ENCODE measurements at regions not wholly inside any gene's neighbourhood (a gene's known extent, or its start where the extent isn't known, plus 50 kb on each side); places are given as distances from the start of the nearest gene placed in this dataset.

DNA sequence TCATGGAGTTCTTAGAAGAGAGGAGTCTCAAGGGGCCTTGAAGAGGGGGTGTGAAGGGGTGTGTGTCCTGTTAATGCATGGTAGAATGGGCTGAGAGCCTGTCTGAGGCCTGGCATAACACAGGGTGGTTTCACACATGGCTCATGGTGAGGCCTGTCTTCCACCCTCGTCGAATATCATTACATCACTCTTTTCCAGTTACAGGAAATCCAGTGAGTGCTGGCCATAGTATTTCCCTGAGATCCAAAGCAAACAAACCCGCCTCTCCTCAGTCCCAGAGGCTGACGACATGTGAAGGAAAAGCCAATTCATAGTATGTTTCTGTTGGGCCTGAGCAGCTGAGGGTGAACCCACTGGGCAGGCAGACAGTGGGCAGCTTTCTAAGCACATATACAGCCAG lies 159.4 kb upstream of the NR3C1 start:
- H3K27me3 ChIP-seq = no peaks in the 10 kb centered on the region
- intact Hi-C loops (cut with DNase I) = no loop called here
- no peaks in the 10 kb centered on the region for H3K36me3 ChIP-seq
- no peak overlapping the region for H3K27ac ChIP-seq
- no peaks in the 10 kb centered on the region for H3K9me3 ChIP-seq
- no peak for TF ChIP-seq POLR2AphosphoS5 (IDR thresholded peaks at IDR 0.05)
- no peak for TF ChIP-seq EP300 (IDR thresholded peaks at IDR 0.05)
- no peak overlapping the region for H3K4me3 ChIP-seq
- no peak for DNase-seq
- WGBS, 2 donors = 17 to 53% methylated on average over 4 of the region's 4 CpGs
- no peaks in the 10 kb centered on the region for H3K4me1 ChIP-seq

DNA sequence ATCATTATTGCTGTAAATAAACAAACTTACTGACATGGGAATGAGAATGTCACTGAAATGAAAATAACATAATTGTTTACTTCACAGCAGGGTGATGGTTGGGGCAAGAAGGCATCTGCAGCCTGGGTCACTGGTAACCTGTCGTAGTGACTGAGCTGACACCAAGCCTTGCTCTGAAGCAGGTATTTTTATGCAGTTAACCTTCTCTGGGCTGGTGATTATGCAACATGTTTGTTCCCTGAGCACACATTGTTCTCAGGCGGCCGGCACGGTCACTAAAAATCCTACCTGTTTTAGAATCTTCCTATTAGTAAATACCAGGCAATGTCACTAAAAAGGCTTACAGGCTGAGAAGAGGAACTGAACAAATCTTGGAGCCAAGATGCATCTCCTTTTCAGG lies 157.7 kb upstream of the NR3C1 start:
- Histone ChIP-seq H3K36me3 (no peaks in the 10 kb centered on the region), H3K27ac (no peak overlapping the region), H3K9me3 (no peaks in the 10 kb centered on the region), H3K4me3 (no peak overlapping the region), H3K4me1 (peaks cover 0 to 15% (median 9%) of the 10 kb centered on the region in 4 donors), H3K27me3 (no peaks in the 10 kb centered on the region)
- WGBS, 2 donors = 78 to 83% methylated on average over 4 of the region's 4 CpGs
- intact Hi-C loops (cut with DNase I) = no loop called here
- TF ChIP-seq EP300 (IDR thresholded peaks at IDR 0.05) = no peak
- no peak for TF ChIP-seq POLR2AphosphoS5 (IDR thresholded peaks at IDR 0.05)
- TF ChIP-seq POLR2A (IDR thresholded peaks at IDR 0.05) = no peak
- TF ChIP-seq, protein P1, sequence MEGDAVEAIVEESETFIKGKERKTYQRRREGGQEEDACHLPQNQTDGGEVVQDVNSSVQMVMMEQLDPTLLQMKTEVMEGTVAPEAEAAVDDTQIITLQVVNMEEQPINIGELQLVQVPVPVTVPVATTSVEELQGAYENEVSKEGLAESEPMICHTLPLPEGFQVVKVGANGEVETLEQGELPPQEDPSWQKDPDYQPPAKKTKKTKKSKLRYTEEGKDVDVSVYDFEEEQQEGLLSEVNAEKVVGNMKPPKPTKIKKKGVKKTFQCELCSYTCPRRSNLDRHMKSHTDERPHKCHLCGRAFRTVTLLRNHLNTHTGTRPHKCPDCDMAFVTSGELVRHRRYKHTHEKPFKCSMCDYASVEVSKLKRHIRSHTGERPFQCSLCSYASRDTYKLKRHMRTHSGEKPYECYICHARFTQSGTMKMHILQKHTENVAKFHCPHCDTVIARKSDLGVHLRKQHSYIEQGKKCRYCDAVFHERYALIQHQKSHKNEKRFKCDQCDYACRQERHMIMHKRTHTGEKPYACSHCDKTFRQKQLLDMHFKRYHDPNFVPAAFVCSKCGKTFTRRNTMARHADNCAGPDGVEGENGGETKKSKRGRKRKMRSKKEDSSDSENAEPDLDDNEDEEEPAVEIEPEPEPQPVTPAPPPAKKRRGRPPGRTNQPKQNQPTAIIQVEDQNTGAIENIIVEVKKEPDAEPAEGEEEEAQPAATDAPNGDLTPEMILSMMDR (IDR thresholded peaks at IDR 0.05) = no peak
- no peak for DNase-seq

DNA sequence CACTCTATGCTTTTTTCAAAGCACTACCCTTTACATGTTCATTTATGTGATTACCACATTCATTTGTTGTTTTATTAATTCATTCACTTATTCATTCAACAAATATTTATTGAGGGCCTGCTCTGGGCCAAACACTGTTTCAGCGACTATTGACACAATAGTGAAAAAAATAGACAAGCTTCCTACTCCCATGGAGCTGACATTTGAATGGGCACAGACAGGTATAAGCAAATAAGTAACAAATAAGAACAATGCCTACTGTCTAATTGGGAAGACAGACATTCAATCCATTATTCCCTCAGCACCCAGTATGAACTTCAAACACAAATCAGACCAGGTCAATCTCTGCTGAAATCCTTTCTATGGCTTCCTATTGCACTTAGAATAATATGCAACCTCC lies 156.9 kb upstream of the NR3C1 start:
- H3K9me3 ChIP-seq = no peaks in the 10 kb centered on the region
- H3K27me3 ChIP-seq = no peaks in the 10 kb centered on the region
- intact Hi-C loops (cut with DNase I) = no loop called here
- WGBS, 2 donors = 81 to 94% methylated on average over 1 of the region's 1 CpG
- TF ChIP-seq POLR2AphosphoS5 (IDR thresholded peaks at IDR 0.05) (no peak), EP300 (IDR thresholded peaks at IDR 0.05) (no peak), POLR2A (IDR thresholded peaks at IDR 0.05) (no peak)
- TF ChIP-seq, protein P1 (IDR thresholded peaks at IDR 0.05) = no peak
- H3K36me3 ChIP-seq = no peaks in the 10 kb centered on the region
- H3K4me3 ChIP-seq = no peak overlapping the region
- peaks cover 0 to 15% (median 9%) of the 10 kb centered on the region in 4 donors for H3K4me1 ChIP-seq
- H3K27ac ChIP-seq = no peak overlapping the region
- DNase-seq = no peak

DNA sequence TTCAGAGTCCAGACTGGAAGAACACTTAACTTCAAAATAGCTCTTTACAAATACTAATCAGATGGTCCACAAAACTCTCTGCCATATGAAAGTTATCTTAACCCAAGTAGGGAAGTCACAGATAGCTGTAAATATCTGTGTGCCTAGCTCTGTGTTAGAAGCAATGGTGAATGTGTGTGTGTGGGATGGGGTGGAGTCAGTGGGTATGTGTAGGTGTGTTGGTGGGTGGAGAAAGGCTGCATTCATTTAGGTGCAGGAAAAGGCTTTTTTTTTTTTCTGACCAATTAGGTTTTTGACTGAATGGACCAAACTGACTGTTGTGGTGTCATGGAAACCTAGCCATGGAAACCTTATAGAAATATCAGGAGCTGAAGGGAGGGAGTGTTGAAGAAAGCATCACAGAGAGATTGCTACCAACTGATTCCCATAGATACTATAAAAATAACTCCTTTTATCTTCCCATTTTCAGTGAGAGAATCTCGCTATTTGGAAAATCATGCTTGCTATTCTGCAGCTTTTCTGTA lies 156.2 kb upstream of the NR3C1 start:
- H3K27me3 ChIP-seq = no peaks in the 10 kb centered on the region
- TF ChIP-seq POLR2AphosphoS5 (IDR thresholded peaks at IDR 0.05) (no peak), POLR2A (IDR thresholded peaks at IDR 0.05) (no peak), EP300 (IDR thresholded peaks at IDR 0.05) (no peak)
- TF ChIP-seq, protein P1 (IDR thresholded peaks at IDR 0.05) = no peak
- no peak for DNase-seq
- H3K4me3 ChIP-seq = no peak overlapping the region
- intact Hi-C loops (cut with DNase I) = no loop called here
- no peaks in the 10 kb centered on the region for H3K36me3 ChIP-seq
- 95 to 96% methylated on average over 1 of the region's 1 CpG for WGBS, 2 donors
- H3K27ac ChIP-seq = no peak overlapping the region
- H3K9me3 ChIP-seq = no peaks in the 10 kb centered on the region
- H3K4me1 ChIP-seq = peaks cover 0 to 15% (median 9%) of the 10 kb centered on the region in 4 donors

DNA sequence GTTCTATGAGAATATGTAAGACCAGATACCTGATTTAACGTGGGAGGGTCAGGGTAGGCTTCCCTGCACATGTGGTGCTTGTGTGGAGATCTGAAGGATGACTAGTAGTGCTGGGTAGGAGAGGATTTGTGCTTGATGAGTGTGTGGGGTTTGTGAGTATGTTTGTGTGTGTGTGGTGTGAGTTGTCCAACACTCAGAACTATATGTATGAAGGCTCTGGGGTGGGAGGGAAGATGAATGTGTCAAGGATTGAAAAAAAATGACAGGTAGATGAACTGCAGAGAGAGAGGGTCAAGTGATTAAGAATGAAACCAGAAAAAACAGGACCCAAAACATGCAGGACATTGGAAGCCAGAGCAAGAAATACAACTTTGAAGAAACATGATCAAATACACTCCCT lies 154.6 kb upstream of the NR3C1 start:
- WGBS, 2 donors = 91 to 96% methylated on average over 1 of the region's 1 CpG
- intact Hi-C loops (cut with DNase I) = no loop called here
- Histone ChIP-seq H3K27me3 (no peaks in the 10 kb centered on the region), H3K4me3 (no peak overlapping the region), H3K27ac (no peak overlapping the region), H3K9me3 (no peaks in the 10 kb centered on the region), H3K4me1 (peaks cover 0 to 16% (median 11%) of the 10 kb centered on the region in 4 donors), H3K36me3 (no peaks in the 10 kb centered on the region)
- DNase-seq = no peak
- TF ChIP-seq EP300 (IDR thresholded peaks at IDR 0.05) (no peak), POLR2A (IDR thresholded peaks at IDR 0.05) (no peak)

All from sigmoid colon (tissue), 6 donors.